K562 (cell line): ENCODE measurements at regions not wholly inside any gene's neighbourhood (a gene's known extent, or its start where the extent isn't known, plus 50 kb on each side); places are given as distances from the start of the nearest gene placed in this dataset.

ENCODE experiments used
- ATAC-seq: fragments of 200-7000 bp; cut with Tn5 transposase; 3 replicates; pipeline ENCODE4 v1.9.1; 2020; ENCODE audit warnings: moderate library complexity
- BruUV-seq: library from RNA; stranded (reverse); fragments of 400-500 nt; replicated peaks from 2 replicates; lab custom pipeline; 2021; lab: Mats Ljungman, UMichigan
- CTCF ChIA-PET: fragments of 300-600 bp; formaldehyde crosslinking; extraction: SDS; loops from one replicate; lab custom pipeline; 2021; ENCODE audit warnings: low intra/inter-chr PET ratio; lab: Yijun Ruan, JAX
- POLR2A ChIA-PET: fragments of 300-600, 350-650 bp; sonication (Branson Sonifier 250); formaldehyde crosslinking; extraction: SDS; loops from one replicate; lab custom pipeline; 2021; ENCODE audit warnings: antibody characterized with exemption, inconsistent platforms; lab: Yijun Ruan, JAX
- DNase-seq, 4 experiments: peaks; one replicate each; pipeline versions ENCODE4 v3.0.0 to v3.0.0-alpha.2; 2011 to 2018; ENCODE audit warnings: low spot score in 3 of 4, mixed read lengths in 3 of 4; ENCODE audit errors: extremely low read depth in 1 of 4
- FAIRE-seq: peaks from 2 replicates; lab custom pipeline; 2011; peaks lifted over from hg19 to GRCh38; lab: Jason Lieb, UNC
- H2AFZ ChIP-seq: 2 replicates; pipeline ENCODE4 v1.6.0; 2011; ENCODE audit warnings: low read depth, low read length, control low read depth, inconsistent platforms
- H3K27ac ChIP-seq: fragments of 200-600 bp; 3 replicates; pipeline ENCODE4 v1.8.0; 2011; ENCODE audit warnings: low read depth, mild to moderate bottlenecking, control low read depth, inconsistent platforms, low read length, moderate library complexity, mixed read lengths; ENCODE audit errors: extremely low read depth
- H3K27me3 ChIP-seq, 2 experiments: fragments of 300-600 bp in 1 of 2; 2 replicates in 1 of 2; 3 replicates in 1 of 2; pipeline versions ENCODE4 v1.6.0 to v1.8.0; 2011; ENCODE audit warnings: inconsistent platforms in 2 of 2, low read length in 2 of 2, mild to moderate bottlenecking in 1 of 2, mixed read lengths in 1 of 2, moderate library complexity in 1 of 2; ENCODE audit not compliant: control insufficient read depth in 2 of 2, insufficient read depth in 2 of 2
- H3K36me3 ChIP-seq: fragments of 300-600 bp; 3 replicates; pipeline ENCODE4 v1.8.0; 2011; ENCODE audit warnings: mild to moderate bottlenecking, low read length, inconsistent platforms; ENCODE audit not compliant: control insufficient read depth, insufficient read depth
- H3K4me1 ChIP-seq, 2 experiments: fragments of 200-600 bp in 1 of 2; replicated peaks in 1 of 2; 2 replicates in 1 of 2; 3 replicates in 1 of 2; pipeline versions ENCODE4 v1.5.1 to v1.8.0; 2011; ENCODE audit warnings: inconsistent platforms in 2 of 2, low read length in 2 of 2, mild to moderate bottlenecking in 1 of 2, mixed read lengths in 1 of 2, moderate library complexity in 1 of 2; ENCODE audit not compliant: control insufficient read depth in 2 of 2, insufficient read depth in 2 of 2
- H3K4me2 ChIP-seq: 2 replicates; pipeline ENCODE4 v1.6.1; 2011; ENCODE audit warnings: low read length, control low read depth, inconsistent platforms, mixed read lengths; ENCODE audit not compliant: insufficient read depth
- H3K4me3 ChIP-seq: fragments of 200-600 bp; sonication (generic), shearing (Covaris generic); 2 replicates; pipeline ENCODE4 v1.5.1; 2016; ENCODE audit warnings: control low read depth, inconsistent platforms
- H3K79me2 ChIP-seq: fragments of 200-600 bp; 3 replicates; pipeline ENCODE4 v1.8.0; 2011; ENCODE audit warnings: low read length, inconsistent platforms; ENCODE audit not compliant: control insufficient read depth, insufficient read depth
- H3K9ac ChIP-seq, 2 experiments: 2 replicates each; pipeline versions ENCODE4 v1.6.0 to v1.6.1; 2011; ENCODE audit warnings: low read depth in 2 of 2, low read length in 2 of 2, control low read depth in 1 of 2, inconsistent platforms in 1 of 2, mild to moderate bottlenecking in 1 of 2, mixed read lengths in 1 of 2; ENCODE audit not compliant: insufficient read depth in 1 of 2
- H3K9me1 ChIP-seq: one replicate; pipeline ENCODE4 v1.6.0; 2011; ENCODE audit warnings: inconsistent platforms, mild to moderate bottlenecking, low read length, moderate library complexity; ENCODE audit not compliant: control insufficient read depth, insufficient read depth
- H3K9me3 ChIP-seq: replicated peaks from 2 replicates; pipeline ENCODE4 v1.5.1; 2011; ENCODE audit warnings: low read depth, low read length, inconsistent platforms; ENCODE audit not compliant: control insufficient read depth, insufficient read depth
- H4K20me1 ChIP-seq: replicated peaks from 2 replicates; pipeline ENCODE4 v1.6.1; 2011; ENCODE audit warnings: low read length, inconsistent platforms, mixed read lengths; ENCODE audit not compliant: control insufficient read depth, insufficient read depth
- CCAR2 ChIP-seq: fragments of 200-400 bp; formaldehyde crosslinking; IDR thresholded peaks from 2 replicates; pipeline ENCODE4 v1.6.1; 2017; ENCODE audit warnings: mild to moderate bottlenecking, low read depth, low read length
- DNMT1 ChIP-seq: fragments of 450-650 bp; IDR thresholded peaks from 2 replicates; pipeline ENCODE4 v1.6.1; 2016; ENCODE audit warnings: antibody characterized with exemption, mild to moderate bottlenecking
- ETV6 ChIP-seq, 3 experiments: fragments of 150-350 bp in 1 of 3; sonication (generic) in 1 of 3; formaldehyde crosslinking in 1 of 3; IDR thresholded peaks; 2 replicates each; pipeline versions ENCODE4 v1.6.1 to v1.8.0; 2014 to 2022; ENCODE audit warnings: borderline replicate concordance in 2 of 3, low read depth in 2 of 3, antibody characterized with exemption in 1 of 3, low read length in 1 of 3, mild to moderate bottlenecking in 1 of 3, missing genetic modification reagents in 1 of 3
- GABPB1 ChIP-seq: sonication (generic); formaldehyde crosslinking; IDR thresholded peaks from 2 replicates; pipeline ENCODE4 v1.8.0; 2022; ENCODE audit warnings: mild to moderate bottlenecking, missing genetic modification reagents
- GTF2E2 ChIP-seq: fragments of 200-800 bp; sonication (Bioruptor generic); IDR thresholded peaks from 2 replicates; pipeline ENCODE4 v1.6.1; 2016; ENCODE audit warnings: missing genetic modification characterization, missing compliant biosample characterization
- MCM5 ChIP-seq: fragments of 450-650 bp; IDR thresholded peaks from 2 replicates; pipeline ENCODE4 v1.6.1; 2016; ENCODE audit warnings: low read depth
- MED1 ChIP-seq: sonication (generic); formaldehyde crosslinking; IDR thresholded peaks from 2 replicates; pipeline ENCODE4 v1.8.1; 2023; ENCODE audit warnings: missing genetic modification reagents, borderline replicate concordance
- MNT ChIP-seq, 2 experiments: fragments of 450-650 bp; conservative IDR thresholded peaks; 2 replicates each; pipeline ENCODE4 v1.6.1; 2017; ENCODE audit warnings: mild to moderate bottlenecking in 2 of 2, moderate library complexity in 2 of 2
- PHB ChIP-seq: fragments of 250-450 bp; sonication (Bioruptor Pico); IDR thresholded peaks from 2 replicates; pipeline ENCODE4 v1.5.0; 2021
- SMAD1 ChIP-seq: fragments of 150-350 bp; IDR thresholded peaks from 2 replicates; pipeline ENCODE4 v1.6.1; 2014; ENCODE audit warnings: low read length, low read depth; ENCODE audit not compliant: partially characterized antibody
- SMC3 ChIP-seq: conservative IDR thresholded peaks from 2 replicates; pipeline ENCODE4 v1.6.1; 2011; ENCODE audit warnings: low read depth, low read length, improper control_type of control experiment; ENCODE audit not compliant: insufficient read depth
- ZBTB9 ChIP-seq: fragments of 450-650 bp; formaldehyde crosslinking; IDR thresholded peaks from 2 replicates; pipeline ENCODE4 v1.4.0; 2020; ENCODE audit warnings: mild to moderate bottlenecking, moderate library complexity
- ZKSCAN3 ChIP-seq: fragments of 250-450 bp; sonication (Bioruptor Pico); IDR thresholded peaks from 2 replicates; pipeline ENCODE4 v1.4.0; 2020
- ZNF217 ChIP-seq: sonication (generic); formaldehyde crosslinking; IDR thresholded peaks from 2 replicates; pipeline ENCODE4 v1.8.0; 2022; ENCODE audit warnings: mild to moderate bottlenecking, missing genetic modification reagents
- ZNF408 ChIP-seq: fragments of 250-450 bp; sonication (Bioruptor Pico); IDR thresholded peaks from 2 replicates; pipeline ENCODE4 v1.4.0; 2020; ENCODE audit warnings: low read depth, mild to moderate bottlenecking, moderate library complexity
- ZNF449 ChIP-seq: fragments of 250-450 bp; sonication (Bioruptor Pico); IDR thresholded peaks from 2 replicates; pipeline ENCODE4 v1.8.0; 2022; ENCODE audit warnings: moderate library complexity, mild to moderate bottlenecking, inconsistent platforms
- ZNF696 ChIP-seq: fragments of 250-450 bp; sonication (Bioruptor Pico); conservative IDR thresholded peaks from 2 replicates; pipeline ENCODE4 v1.4.0; 2020; ENCODE audit warnings: mild to moderate bottlenecking, moderate library complexity
- ZNF764 ChIP-seq: fragments of 250-450 bp; sonication (Bioruptor Pico); IDR thresholded peaks from 2 replicates; pipeline ENCODE4 v1.4.0; 2020; ENCODE audit warnings: low read depth, mild to moderate bottlenecking, moderate library complexity
- ZNF780A ChIP-seq: fragments of 250-450 bp; sonication (Bioruptor Pico); IDR thresholded peaks from 2 replicates; pipeline ENCODE4 v1.5.0; 2021; ENCODE audit warnings: mild to moderate bottlenecking
- ZNF79 ChIP-seq: fragments of 250-450 bp; sonication (Bioruptor Pico); IDR thresholded peaks from 2 replicates; pipeline ENCODE4 v1.4.0; 2020; ENCODE audit warnings: low read depth, mild to moderate bottlenecking, moderate library complexity
- WGBS: fragments of 100-300 bp; shearing (Covaris generic); methylation state at CpG from one replicate; pipeline ENCODE4 v1.1.6; 2016; ENCODE audit warnings: low coverage, mixed read lengths; ENCODE audit not compliant: insufficient coverage; ENCODE audit errors: missing lambda C conversion rate; 5-methylcytosine and 5-hydroxymethylcytosine counted together
- in situ Hi-C: fragments of 300-500 bp; cut with MboI; formaldehyde crosslinking; loops from 4 replicates; pipeline ENCODE4 v1.15.0; 2018; ENCODE audit warnings: inconsistent platforms, mixed read lengths
- intact Hi-C: fragments of 100-400 bp; cut with micrococcal nuclease; formaldehyde crosslinking; loops from 2 replicates; pipeline ENCODE4 v1.14.2; 2022

- no peak for TF ChIP-seq ZNF764 (CRISPR knock-in tag)
- no peak for TF ChIP-seq ZNF696
- no peak for TF ChIP-seq ZNF780A (CRISPR knock-in tag)
- TF ChIP-seq ZNF79 (CRISPR knock-in tag) = no peak
- no peak for TF ChIP-seq ZKSCAN3 (CRISPR knock-in tag)
Measured at GRCh38 chr4:30653291-30653690, 66.9 kb upstream of the PCDH7 start (continued).

GRCh38 chr4:30656828-30657227, 63.3 kb upstream of the PCDH7 start:
- ChIA-PET POLR2A (interaction anchor here (0.7 kb wide), 1 partner anchor 754 kb away, joined by 4 read pairs; no protein-coding TSS in a partner anchor), CTCF (no interaction called here)
- WGBS = 0% methylated on average over 5 of the region's 5 CpGs
- Histone ChIP-seq H3K27ac (no peak overlapping the region), H3K4me3 (no peak overlapping the region), H3K79me2 (no peaks in the 10 kb centered on the region), H3K9me1 (no peaks in the 10 kb centered on the region), H3K9ac (no peak overlapping the region), H3K27me3 (no peaks in the 10 kb centered on the region), H3K36me3 (no peaks in the 10 kb centered on the region), H3K4me2 (no peak overlapping the region), H4K20me1 (no peaks in the 10 kb centered on the region), H2AFZ (no peak overlapping the region), H3K9me3 (0 out of 2 replicates have a peak, but pooled peaks cover 2% of the 10 kb centered on the region), H3K4me1 (no peaks in the 10 kb centered on the region)
- FAIRE-seq (no peak), DNase-seq (no peak), ATAC-seq (no peak)
- intact Hi-C loops = no loop called here
- no TSS peak for BruUV-seq
- in situ Hi-C loops = no loop called here
- TF ChIP-seq MED1 = no peak
- TF ChIP-seq GABPB1 = no peak
- TF ChIP-seq ZBTB9 = no peak
- no peak for TF ChIP-seq ZNF217 (CRISPR knock-in tag)
- no peak for TF ChIP-seq SMAD1
- TF ChIP-seq MCM5 = no peak
- no peak for TF ChIP-seq MNT (conservative IDR thresholded peaks at IDR 0.05)
- TF ChIP-seq PHB (CRISPR knock-in tag) = no peak
- TF ChIP-seq ZNF408 (CRISPR knock-in tag) = no peak
- TF ChIP-seq SMC3 = no peak
- TF ChIP-seq CCAR2 = no peak
- no peak for TF ChIP-seq GTF2E2 (tag)
- TF ChIP-seq DNMT1 = no peak
- TF ChIP-seq ETV6 (IDR thresholded peaks at IDR 0.05; ENCODE audit: borderline replicate concordance in 1 of 2, low read depth in 2 of 2, low read length in 1 of 2) = no peak
- TF ChIP-seq ETV6 (CRISPR knock-in tag; IDR thresholded peaks at IDR 0.05; ENCODE audit: borderline replicate concordance) = no peak
- no peak for TF ChIP-seq ZNF449
